OCI-LY7 (cell line): ENCODE measurements at regions not wholly inside any gene's neighbourhood (a gene's known extent, or its start where the extent isn't known, plus 50 kb on each side); places are given as distances from the start of the nearest gene placed in this dataset.

Source experiments
- CTCF ChIP-seq: fragments of 200-600 bp; sonication (generic); conservative IDR thresholded peaks from 2 replicates; pipeline ENCODE4 v1.5.1; 2014; ENCODE audit warnings: mild to moderate bottlenecking, antibody characterized with exemption, low read length, moderate library complexity, mixed read lengths
- EZH2phosphoT487 ChIP-seq: fragments of 200-600 bp; sonication (generic); IDR thresholded peaks from 2 replicates; pipeline ENCODE4 v1.6.1; 2018; ENCODE audit warnings: low read depth, borderline replicate concordance, mild to moderate bottlenecking, mixed run types, antibody characterized with exemption, low read length, moderate library complexity, mixed read lengths

GRCh38 chr1:58293388-58293787 is 253.1 kb downstream of the OMA1 start:
- no peak for TF ChIP-seq CTCF
- TF ChIP-seq EZH2phosphoT487, result no peak
